GM19324 (cell line): ENCODE measurements at regions not wholly inside any gene's neighbourhood (a gene's known extent, or its start where the extent isn't known, plus 50 kb on each side); places are given as distances from the start of the nearest gene placed in this dataset.

Source experiments
- ATAC-seq: cut with Tn5 transposase; IDR thresholded peaks from one replicate; pipeline ENCODE4 v1.9.1; 2021; ENCODE audit warnings: mild to moderate bottlenecking, moderate library complexity; ENCODE audit not compliant: unreplicated experiment, low FRiP score

GRCh38 chr1:72620453-72620852 lies 338.1 kb upstream of the NEGR1 start:
- ATAC-seq: no peak

GRCh38 chr1:72606216-72606810 lies 324.0 kb upstream of the NEGR1 start:
- ATAC-seq: no peak

GRCh38 chr1:72601035-72601674 lies 318.8 kb upstream of the NEGR1 start:
- ATAC-seq: no peak

GRCh38 chr1:72586023-72586685 lies 303.8 kb upstream of the NEGR1 start:
- ATAC-seq: no peak

GRCh38 chr1:72579629-72580028 lies 297.3 kb upstream of the NEGR1 start:
- no peak for ATAC-seq

GRCh38 chr1:72570815-72571214 lies 288.5 kb upstream of the NEGR1 start:
- no peak for ATAC-seq

GRCh38 chr1:72568113-72568512 lies 285.8 kb upstream of the NEGR1 start:
- ATAC-seq: peak; percentile 56

GRCh38 chr1:72567521-72567920 lies 285.2 kb upstream of the NEGR1 start:
- no peak for ATAC-seq

- ATAC-seq: no peak
Measured at GRCh38 chr1:72564749-72565148, 282.4 kb upstream of the NEGR1 start.

- ATAC-seq: no peak
Measured at GRCh38 chr1:72557446-72558049, 275.2 kb upstream of the NEGR1 start.

- no peak for ATAC-seq
Measured at GRCh38 chr1:72547412-72547811, 265.1 kb upstream of the NEGR1 start.

- no peak for ATAC-seq
Measured at GRCh38 chr1:72540674-72541073, 258.3 kb upstream of the NEGR1 start.

GRCh38 chr1:72535470-72535869 lies 253.1 kb upstream of the NEGR1 start:
- ATAC-seq: no peak

GRCh38 chr1:72530646-72531045 lies 248.3 kb upstream of the NEGR1 start:
- no peak for ATAC-seq

- no peak for ATAC-seq
Measured at GRCh38 chr1:72526926-72527325, 244.6 kb upstream of the NEGR1 start.

GRCh38 chr1:72524021-72524420 lies 241.7 kb upstream of the NEGR1 start:
- no peak for ATAC-seq

GRCh38 chr1:72521659-72522058 lies 239.3 kb upstream of the NEGR1 start:
- no peak for ATAC-seq

- ATAC-seq: no peak
Measured at GRCh38 chr1:72516826-72517225, 234.5 kb upstream of the NEGR1 start.

- ATAC-seq: no peak
Measured at GRCh38 chr1:72516264-72516663, 233.9 kb upstream of the NEGR1 start.

GRCh38 chr1:72498371-72498770 lies 216.0 kb upstream of the NEGR1 start:
- ATAC-seq: no peak

GRCh38 chr1:72489801-72490200 lies 207.5 kb upstream of the NEGR1 start:
- ATAC-seq: no peak

- ATAC-seq: no peak
Measured at GRCh38 chr1:72485801-72486200, 203.5 kb upstream of the NEGR1 start.
